CD14-positive monocyte (primary cell): ENCODE measurements at regions not wholly inside any gene's neighbourhood (a gene's known extent, or its start where the extent isn't known, plus 50 kb on each side); places are given as distances from the start of the nearest gene placed in this dataset.

ENCODE experiments used
- DNase-seq, 3 donors: peaks; one replicate each; pipeline ENCODE4 v3.0.0-alpha.2; 2011 to 2022
- H2AFZ ChIP-seq: 2 replicates; pipeline ENCODE4 v1.6.0; 2012; ENCODE audit warnings: mild to moderate bottlenecking, low read depth, low read length, inconsistent platforms; ENCODE audit not compliant: insufficient read depth, poor library complexity, severe bottlenecking
- H3K27ac ChIP-seq, 2 donors: 1 replicate in 1 of 2; 2 replicates in 1 of 2; pipeline ENCODE4 v1.5.1; 2012 to 2013; ENCODE audit warnings: low read length in 2 of 2, control low read depth in 1 of 2, inconsistent platforms in 1 of 2, low read depth in 1 of 2, mild to moderate bottlenecking in 1 of 2
- H3K27me3 ChIP-seq, 2 donors: one replicate each; pipeline versions ENCODE4 v1.6.0 to v1.6.1; 2011 to 2013; ENCODE audit warnings: low read length in 2 of 2; ENCODE audit not compliant: control insufficient read depth in 2 of 2, insufficient read depth in 2 of 2
- H3K36me3 ChIP-seq, 2 donors: replicated peaks in 1 of 2; 1 replicate in 1 of 2; 2 replicates in 1 of 2; pipeline versions ENCODE4 v1.5.1 to v1.6.1; 2012 to 2013; ENCODE audit warnings: low read length in 2 of 2, control low read depth in 1 of 2, inconsistent platforms in 1 of 2, mild to moderate bottlenecking in 1 of 2; ENCODE audit not compliant: insufficient read depth in 2 of 2, control insufficient read depth in 1 of 2
- H3K4me1 ChIP-seq, 2 donors: 1 replicate in 1 of 2; 2 replicates in 1 of 2; pipeline versions ENCODE4 v1.5.1 to v1.6.1; 2012 to 2013; ENCODE audit warnings: low read length in 2 of 2, control low read depth in 1 of 2, inconsistent platforms in 1 of 2, mild to moderate bottlenecking in 1 of 2, moderate library complexity in 1 of 2; ENCODE audit not compliant: insufficient read depth in 2 of 2, control insufficient read depth in 1 of 2
- H3K4me2 ChIP-seq: replicated peaks from 2 replicates; pipeline ENCODE3; 2012; ENCODE audit warnings: low read length, moderate library complexity, mild to moderate bottlenecking; ENCODE audit not compliant: poor library complexity, severe bottlenecking; ENCODE audit errors: extremely low read depth
- H3K4me3 ChIP-seq, 3 experiments: fragments of 200-600 bp in 1 of 3; sonication (generic) in 1 of 3; replicated peaks in 1 of 3; 1 replicate in 2 of 3; 2 replicates in 1 of 3; pipeline ENCODE4 v1.5.1; 2011 to 2013; ENCODE audit warnings: low read length in 3 of 3, mild to moderate bottlenecking in 3 of 3, control low read depth in 2 of 3, low read depth in 2 of 3, inconsistent platforms in 1 of 3, moderate library complexity in 1 of 3
- H3K79me2 ChIP-seq: 2 replicates; pipeline ENCODE4 v1.6.0; 2012; ENCODE audit warnings: mild to moderate bottlenecking, control low read depth, inconsistent platforms, low read length, moderate library complexity; ENCODE audit not compliant: insufficient read depth
- H3K9ac ChIP-seq: 2 replicates; pipeline ENCODE4 v1.6.0; 2017; ENCODE audit warnings: low read length, mild to moderate bottlenecking; ENCODE audit not compliant: insufficient read depth, poor library complexity, severe bottlenecking
- H3K9me3 ChIP-seq, 2 donors: replicated peaks in 1 of 2; 1 replicate in 1 of 2; 2 replicates in 1 of 2; pipeline versions ENCODE4 v1.5.1 to v1.6.1; 2012 to 2013; ENCODE audit warnings: low read length in 2 of 2, control low read depth in 1 of 2; ENCODE audit not compliant: control insufficient read depth in 1 of 2, insufficient read depth in 1 of 2
- H4K20me1 ChIP-seq: 2 replicates; pipeline ENCODE4 v1.6.0; 2012; ENCODE audit warnings: mild to moderate bottlenecking, low read length, control low read depth, moderate library complexity; ENCODE audit not compliant: insufficient read depth
- H3K27ac Mint-ChIP-seq, 7 donors: one replicate each; pipeline ENCODE4 v1.8.0; 2020; ENCODE audit warnings: mild to moderate bottlenecking in 7 of 7, mixed read lengths in 7 of 7, moderate library complexity in 6 of 7, inconsistent platforms in 2 of 7
- H3K27me3 Mint-ChIP-seq, 3 donors: one replicate each; pipeline ENCODE4 v1.8.0; 2021 to 2022; ENCODE audit warnings: low read depth in 3 of 3, mild to moderate bottlenecking in 3 of 3, mixed read lengths in 3 of 3, moderate library complexity in 3 of 3, inconsistent platforms in 1 of 3
- H3K36me3 Mint-ChIP-seq, 2 donors: one replicate each; pipeline ENCODE4 v1.8.0; 2020; ENCODE audit warnings: mixed read lengths in 2 of 2, inconsistent platforms in 1 of 2, mild to moderate bottlenecking in 1 of 2
- H3K4me1 Mint-ChIP-seq: one replicate; pipeline ENCODE4 v1.8.0; 2020; ENCODE audit warnings: mild to moderate bottlenecking, mixed read lengths
- H3K4me3 Mint-ChIP-seq, 2 donors: one replicate each; pipeline ENCODE4 v1.8.0; 2020; ENCODE audit warnings: mild to moderate bottlenecking in 2 of 2, mixed read lengths in 2 of 2, moderate library complexity in 1 of 2
- H3K9me3 Mint-ChIP-seq, 7 donors: one replicate each; pipeline ENCODE4 v1.8.0; 2020 to 2022; ENCODE audit warnings: mixed read lengths in 7 of 7, mild to moderate bottlenecking in 6 of 7, moderate library complexity in 6 of 7, inconsistent platforms in 2 of 7
- WGBS: methylation state at CpG from one replicate; pipeline ENCODE4 v1.1.5; 2013; ENCODE audit warnings: missing lambda C conversion rate; ENCODE audit not compliant: insufficient coverage; 5-methylcytosine and 5-hydroxymethylcytosine counted together
- intact Hi-C, 2 donors: fragments of 100-400 bp; cut with micrococcal nuclease; formaldehyde crosslinking; loops; one replicate each; pipeline versions ENCODE4 v1.15.0 to v1.15.1; 2023
- TF ChIP-seq, protein P1 (sequence below): fragments of 200-600 bp; IDR thresholded peaks from one replicate; pipeline ENCODE4 v1.8.0; 2022; ENCODE audit warnings: antibody characterized with exemption, mild to moderate bottlenecking

- TF ChIP-seq, protein P1, sequence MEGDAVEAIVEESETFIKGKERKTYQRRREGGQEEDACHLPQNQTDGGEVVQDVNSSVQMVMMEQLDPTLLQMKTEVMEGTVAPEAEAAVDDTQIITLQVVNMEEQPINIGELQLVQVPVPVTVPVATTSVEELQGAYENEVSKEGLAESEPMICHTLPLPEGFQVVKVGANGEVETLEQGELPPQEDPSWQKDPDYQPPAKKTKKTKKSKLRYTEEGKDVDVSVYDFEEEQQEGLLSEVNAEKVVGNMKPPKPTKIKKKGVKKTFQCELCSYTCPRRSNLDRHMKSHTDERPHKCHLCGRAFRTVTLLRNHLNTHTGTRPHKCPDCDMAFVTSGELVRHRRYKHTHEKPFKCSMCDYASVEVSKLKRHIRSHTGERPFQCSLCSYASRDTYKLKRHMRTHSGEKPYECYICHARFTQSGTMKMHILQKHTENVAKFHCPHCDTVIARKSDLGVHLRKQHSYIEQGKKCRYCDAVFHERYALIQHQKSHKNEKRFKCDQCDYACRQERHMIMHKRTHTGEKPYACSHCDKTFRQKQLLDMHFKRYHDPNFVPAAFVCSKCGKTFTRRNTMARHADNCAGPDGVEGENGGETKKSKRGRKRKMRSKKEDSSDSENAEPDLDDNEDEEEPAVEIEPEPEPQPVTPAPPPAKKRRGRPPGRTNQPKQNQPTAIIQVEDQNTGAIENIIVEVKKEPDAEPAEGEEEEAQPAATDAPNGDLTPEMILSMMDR: no peak
- H3K36me3 Mint-ChIP-seq: no peaks in the 10 kb centered on the region
- Histone ChIP-seq H3K27ac (no peak overlapping the region), H3K36me3 (no peaks in the 10 kb centered on the region), H3K4me3 (no peak overlapping the region), H2AFZ (no peak overlapping the region), H3K9ac (no peak overlapping the region), H3K79me2 (no peaks in the 10 kb centered on the region), H3K4me1 (no peaks in the 10 kb centered on the region), H3K4me2 (no peak overlapping the region), H3K27me3 (no peaks in the 10 kb centered on the region), H4K20me1 (no peaks in the 10 kb centered on the region), H3K9me3 (no peaks in the 10 kb centered on the region)
- H3K27me3 Mint-ChIP-seq: no peaks in the 10 kb centered on the region
- no peaks in the 10 kb centered on the region for H3K4me1 Mint-ChIP-seq
- no peak for DNase-seq
- no peaks in the 10 kb centered on the region for H3K9me3 Mint-ChIP-seq
- 60% methylated on average over 1 of the region's 3 CpGs for WGBS
- intact Hi-C loops: no loop called here
- no peak overlapping the region for H3K27ac Mint-ChIP-seq
- no peak overlapping the region for H3K4me3 Mint-ChIP-seq
Observed at GRCh38 chr12:77642246-77642645, 188.4 kb upstream of the NAV3 start.

GRCh38 chr12:77640356-77640755 is 190.3 kb upstream of the NAV3 start:
- Histone ChIP-seq H3K4me2 (no peak overlapping the region), H3K79me2 (no peaks in the 10 kb centered on the region), H3K36me3 (no peaks in the 10 kb centered on the region), H3K9me3 (no peaks in the 10 kb centered on the region), H3K9ac (no peak overlapping the region), H3K4me1 (no peaks in the 10 kb centered on the region), H2AFZ (no peak overlapping the region), H4K20me1 (no peaks in the 10 kb centered on the region), H3K27ac (no peak overlapping the region), H3K4me3 (no peak overlapping the region), H3K27me3 (no peaks in the 10 kb centered on the region)
- DNase-seq: no peak
- no peak overlapping the region for H3K4me3 Mint-ChIP-seq
- H3K4me1 Mint-ChIP-seq: no peaks in the 10 kb centered on the region
- TF ChIP-seq, protein P1: no peak
- no peaks in the 10 kb centered on the region for H3K27me3 Mint-ChIP-seq
- H3K36me3 Mint-ChIP-seq: no peaks in the 10 kb centered on the region
- intact Hi-C loops: no loop called here
- peaks cover 0 to 4% (median 2%) of the 10 kb centered on the region in 7 donors for H3K9me3 Mint-ChIP-seq
- no peak overlapping the region for H3K27ac Mint-ChIP-seq
